GM12873 (cell line): ENCODE measurements at regions not wholly inside any gene's neighbourhood (a gene's known extent, or its start where the extent isn't known, plus 50 kb on each side); places are given as distances from the start of the nearest gene placed in this dataset.

Experiments used
- TF ChIP-seq, protein P1 (sequence below): IDR thresholded peaks from 2 replicates; pipeline ENCODE4 v1.5.1; 2012; ENCODE audit warnings: low read depth, mild to moderate bottlenecking, moderate library complexity, low read length, control low read depth; ENCODE audit not compliant: insufficient read depth; ENCODE audit errors: missing control alignments

DNA sequence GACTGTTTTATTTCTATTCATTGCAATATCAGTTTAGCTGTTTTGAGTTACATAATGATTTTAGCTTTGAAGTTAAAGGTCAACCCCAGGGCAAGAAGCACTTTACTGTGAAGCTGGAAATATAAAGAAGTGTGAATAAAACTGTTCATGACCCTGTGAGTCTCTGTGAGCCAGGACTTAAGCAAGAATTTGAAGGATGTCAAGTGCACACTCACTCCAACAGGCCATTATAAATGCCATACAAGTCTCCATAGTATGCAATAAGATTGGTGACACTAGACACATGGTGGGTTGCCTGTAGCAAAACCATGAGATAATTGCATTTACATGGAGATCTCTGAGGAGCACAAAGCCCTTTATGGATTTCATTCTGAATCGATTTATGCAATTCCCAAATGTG is 318.7 kb upstream of the ITGA1 start:
- TF ChIP-seq, protein P1, sequence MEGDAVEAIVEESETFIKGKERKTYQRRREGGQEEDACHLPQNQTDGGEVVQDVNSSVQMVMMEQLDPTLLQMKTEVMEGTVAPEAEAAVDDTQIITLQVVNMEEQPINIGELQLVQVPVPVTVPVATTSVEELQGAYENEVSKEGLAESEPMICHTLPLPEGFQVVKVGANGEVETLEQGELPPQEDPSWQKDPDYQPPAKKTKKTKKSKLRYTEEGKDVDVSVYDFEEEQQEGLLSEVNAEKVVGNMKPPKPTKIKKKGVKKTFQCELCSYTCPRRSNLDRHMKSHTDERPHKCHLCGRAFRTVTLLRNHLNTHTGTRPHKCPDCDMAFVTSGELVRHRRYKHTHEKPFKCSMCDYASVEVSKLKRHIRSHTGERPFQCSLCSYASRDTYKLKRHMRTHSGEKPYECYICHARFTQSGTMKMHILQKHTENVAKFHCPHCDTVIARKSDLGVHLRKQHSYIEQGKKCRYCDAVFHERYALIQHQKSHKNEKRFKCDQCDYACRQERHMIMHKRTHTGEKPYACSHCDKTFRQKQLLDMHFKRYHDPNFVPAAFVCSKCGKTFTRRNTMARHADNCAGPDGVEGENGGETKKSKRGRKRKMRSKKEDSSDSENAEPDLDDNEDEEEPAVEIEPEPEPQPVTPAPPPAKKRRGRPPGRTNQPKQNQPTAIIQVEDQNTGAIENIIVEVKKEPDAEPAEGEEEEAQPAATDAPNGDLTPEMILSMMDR: no peak

DNA sequence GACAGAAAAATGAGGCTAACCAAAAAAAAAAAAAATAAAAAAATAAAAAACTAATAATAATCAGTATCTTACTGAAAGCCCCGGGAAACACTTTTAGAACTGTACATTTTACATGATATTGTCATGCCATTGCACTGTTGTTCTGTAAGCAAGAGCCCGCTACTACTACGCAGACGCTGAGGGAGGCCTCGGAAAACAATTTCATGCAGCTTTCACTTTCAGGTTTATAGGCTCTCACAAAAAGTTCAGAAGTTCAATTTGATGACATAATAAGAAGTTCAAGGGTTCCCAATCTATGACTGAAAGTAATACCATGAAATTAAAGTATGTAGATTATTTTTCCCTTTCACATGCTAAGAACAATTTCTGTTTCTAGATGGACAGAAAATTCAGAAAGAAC is 318.3 kb upstream of the ITGA1 start:
- TF ChIP-seq, protein P1: no peak

DNA sequence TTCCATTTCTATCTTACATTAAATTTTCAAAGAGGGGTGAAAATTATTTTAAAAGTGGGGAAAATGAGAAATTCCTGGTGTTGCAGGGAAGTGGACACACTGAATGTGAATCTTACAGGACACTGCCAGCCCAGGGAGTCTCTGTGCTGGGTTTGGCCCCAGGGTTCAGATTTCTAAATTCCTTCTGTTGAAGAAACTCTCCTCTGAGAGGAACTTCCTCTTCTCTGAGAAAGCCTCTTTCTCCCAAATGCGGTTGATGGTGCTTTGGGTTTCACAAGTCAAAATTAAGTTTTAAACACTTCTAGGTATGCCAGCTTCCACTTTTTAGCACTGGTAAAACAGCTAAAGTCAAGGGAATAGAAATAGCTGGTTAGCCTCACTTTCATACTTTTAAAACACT is 317.9 kb upstream of the ITGA1 start:
- TF ChIP-seq, protein P1: no peak

DNA sequence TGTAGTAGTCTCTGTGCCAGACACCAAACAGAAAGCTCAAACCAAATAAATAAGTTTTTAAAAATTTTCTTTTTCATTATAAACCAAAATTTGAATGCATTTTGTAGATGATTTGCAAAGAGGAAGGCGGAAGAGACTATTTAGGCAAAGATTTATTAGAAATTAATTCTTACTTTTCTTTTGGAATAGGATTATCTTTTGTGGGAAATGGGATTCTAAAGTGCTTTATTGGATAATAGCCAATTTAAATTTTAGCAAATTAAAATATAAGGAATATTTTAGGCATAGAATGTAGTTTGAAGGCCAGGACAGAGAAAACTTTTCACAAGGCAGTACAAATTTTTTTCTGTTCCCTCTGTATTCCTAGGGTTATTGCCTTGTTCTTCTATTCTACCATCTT is 311.4 kb upstream of the ITGA1 start:
- TF ChIP-seq, protein P1: no peak

DNA sequence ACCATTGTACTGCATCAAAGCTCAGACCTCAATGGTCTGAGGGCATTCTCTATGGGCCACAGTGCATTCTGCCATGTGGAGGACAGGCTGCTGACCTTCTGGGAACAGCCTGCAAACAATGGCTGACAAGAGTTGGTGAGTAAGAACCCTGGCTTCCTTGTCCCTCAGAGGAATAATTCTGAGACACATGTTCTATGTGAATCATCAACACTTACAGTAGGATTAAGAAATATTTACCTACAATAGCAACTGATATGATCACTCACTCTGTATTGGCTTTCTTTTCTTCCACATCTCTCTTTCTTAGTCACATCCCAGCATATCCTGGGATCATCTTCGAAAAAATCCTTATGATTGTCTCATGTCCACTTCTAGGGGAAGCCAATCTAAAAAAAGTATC is 306.5 kb upstream of the ITGA1 start:
- TF ChIP-seq, protein P1: no peak

DNA sequence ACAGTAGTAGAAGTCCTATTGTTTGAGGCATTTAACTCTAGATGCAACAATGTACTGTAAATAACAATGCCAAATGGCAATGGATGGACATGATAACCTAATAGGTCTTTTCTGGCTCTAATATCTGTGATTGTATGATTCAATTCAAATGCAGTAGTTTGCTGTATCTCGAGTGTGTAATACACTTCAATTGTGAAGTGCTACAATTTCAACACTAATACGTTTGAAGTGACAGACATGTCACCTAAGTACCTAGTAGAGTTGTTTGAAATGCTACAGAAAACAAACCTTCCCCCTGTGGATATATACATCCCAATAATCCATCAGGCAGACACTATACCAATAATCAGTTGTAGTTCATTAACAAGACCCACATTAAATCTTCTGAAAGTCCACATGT is 305.9 kb upstream of the ITGA1 start:
- TF ChIP-seq, protein P1: no peak

DNA sequence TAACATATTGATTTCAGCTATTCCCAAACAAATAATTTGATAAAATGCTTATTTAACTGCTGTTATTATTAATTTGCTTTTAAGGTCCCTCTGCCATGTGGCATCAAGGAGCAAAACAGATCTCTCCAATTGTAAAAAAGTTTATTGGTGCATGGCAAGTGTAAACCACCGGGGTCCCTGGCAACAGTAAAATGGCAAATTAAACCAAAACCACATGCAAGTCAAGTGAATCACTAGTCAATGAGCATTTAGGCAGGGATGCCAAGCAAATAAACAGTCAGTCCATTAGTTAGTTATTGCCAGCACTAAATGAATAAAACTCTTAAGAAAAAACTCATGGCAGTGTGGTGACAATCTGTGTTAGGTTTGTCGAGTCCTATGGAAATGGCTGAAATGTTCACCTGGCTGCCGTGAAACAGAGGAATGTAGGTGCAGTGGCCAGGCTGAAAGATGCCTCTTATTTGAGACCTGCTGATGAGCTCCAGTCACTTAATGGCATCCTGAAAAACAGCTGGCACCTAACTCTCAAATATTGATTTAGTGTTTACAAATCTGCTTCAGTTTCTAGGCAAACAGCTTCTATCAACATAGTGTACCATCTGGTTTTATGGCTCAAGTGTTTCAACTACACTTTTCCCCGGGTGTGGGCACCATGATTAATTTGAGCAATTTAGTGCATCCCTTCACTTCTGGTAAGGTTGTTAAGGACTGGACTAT is 296.5 kb upstream of the ITGA1 start:
- TF ChIP-seq, protein P1: no peak
